Hepatocyte (in vitro differentiated cells): ENCODE measurements at regions not wholly inside any gene's neighbourhood (a gene's known extent, or its start where the extent isn't known, plus 50 kb on each side); places are given as distances from the start of the nearest gene placed in this dataset.

Experiments
- EZH2 ChIP-seq: fragments of 200-600 bp; sonication (generic); IDR thresholded peaks from 2 replicates; pipeline ENCODE4 v1.6.1; 2016; ENCODE audit warnings: antibody characterized with exemption, mild to moderate bottlenecking, borderline replicate concordance
- EZH2phosphoT487 ChIP-seq: fragments of 200-600 bp; sonication (generic); IDR thresholded peaks from one replicate; pipeline ENCODE4 v1.6.1; 2018; ENCODE audit warnings: antibody characterized with exemption, mild to moderate bottlenecking, low read depth, moderate library complexity; ENCODE audit not compliant: unreplicated experiment, severe bottlenecking
- TF ChIP-seq, protein P1 (sequence below): fragments of 200-600 bp; sonication (generic); IDR thresholded peaks from 2 replicates; pipeline ENCODE4 v1.5.1; 2016; ENCODE audit warnings: antibody characterized with exemption, mild to moderate bottlenecking; ENCODE audit not compliant: poor library complexity

DNA sequence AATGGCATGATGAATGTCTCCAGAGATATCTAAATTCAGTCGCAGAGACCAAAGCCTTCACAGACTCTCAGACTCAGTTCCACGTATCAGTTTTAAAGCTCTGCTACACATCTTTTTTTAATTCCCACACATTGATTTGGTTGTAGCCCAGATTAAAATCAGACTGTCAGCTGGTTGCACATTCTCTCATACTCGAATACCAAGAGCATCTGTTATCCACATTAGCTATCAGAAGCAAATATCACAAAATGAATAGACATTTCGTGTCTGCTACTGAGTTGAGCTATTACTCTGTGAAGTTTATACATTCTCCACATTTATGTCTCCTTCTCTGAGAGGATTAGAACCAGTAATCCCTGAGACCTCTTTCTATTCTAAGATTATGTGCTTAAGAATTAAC, 229.2 kb downstream of the GPAM start:
- TF ChIP-seq, protein P1, sequence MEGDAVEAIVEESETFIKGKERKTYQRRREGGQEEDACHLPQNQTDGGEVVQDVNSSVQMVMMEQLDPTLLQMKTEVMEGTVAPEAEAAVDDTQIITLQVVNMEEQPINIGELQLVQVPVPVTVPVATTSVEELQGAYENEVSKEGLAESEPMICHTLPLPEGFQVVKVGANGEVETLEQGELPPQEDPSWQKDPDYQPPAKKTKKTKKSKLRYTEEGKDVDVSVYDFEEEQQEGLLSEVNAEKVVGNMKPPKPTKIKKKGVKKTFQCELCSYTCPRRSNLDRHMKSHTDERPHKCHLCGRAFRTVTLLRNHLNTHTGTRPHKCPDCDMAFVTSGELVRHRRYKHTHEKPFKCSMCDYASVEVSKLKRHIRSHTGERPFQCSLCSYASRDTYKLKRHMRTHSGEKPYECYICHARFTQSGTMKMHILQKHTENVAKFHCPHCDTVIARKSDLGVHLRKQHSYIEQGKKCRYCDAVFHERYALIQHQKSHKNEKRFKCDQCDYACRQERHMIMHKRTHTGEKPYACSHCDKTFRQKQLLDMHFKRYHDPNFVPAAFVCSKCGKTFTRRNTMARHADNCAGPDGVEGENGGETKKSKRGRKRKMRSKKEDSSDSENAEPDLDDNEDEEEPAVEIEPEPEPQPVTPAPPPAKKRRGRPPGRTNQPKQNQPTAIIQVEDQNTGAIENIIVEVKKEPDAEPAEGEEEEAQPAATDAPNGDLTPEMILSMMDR: no peak
- TF ChIP-seq EZH2 (no peak), EZH2phosphoT487 (no peak)
